IPS-20b (cell line): ENCODE measurements at regions not wholly inside any gene's neighbourhood (a gene's known extent, or its start where the extent isn't known, plus 50 kb on each side); places are given as distances from the start of the nearest gene placed in this dataset.
"Not testable (repeated sequence)": the region's sequence is repeated elsewhere in the genome, so short reads cannot be mapped to it uniquely, and the experiment has no call there.

Experiments used
- H3K27ac ChIP-seq: one replicate; pipeline ENCODE4 v1.5.1; 2013; ENCODE audit warnings: low read length
- H3K27me3 ChIP-seq: 2 replicates; pipeline ENCODE4 v1.6.1; 2013; ENCODE audit warnings: mild to moderate bottlenecking, low read length, inconsistent platforms; ENCODE audit not compliant: insufficient read depth
- H3K36me3 ChIP-seq: 2 replicates; pipeline ENCODE4 v1.6.1; 2013; ENCODE audit warnings: low read depth, mild to moderate bottlenecking, inconsistent platforms, low read length, moderate library complexity; ENCODE audit not compliant: insufficient read depth
- H3K4me1 ChIP-seq: 2 replicates; pipeline ENCODE4 v1.6.1; 2013; ENCODE audit warnings: mild to moderate bottlenecking, control low read depth, inconsistent platforms, low read length, moderate library complexity; ENCODE audit not compliant: insufficient read depth
- H3K4me3 ChIP-seq: 2 replicates; pipeline ENCODE4 v1.5.1; 2013; ENCODE audit warnings: mild to moderate bottlenecking, low read length, inconsistent platforms
- H3K9ac ChIP-seq: 2 replicates; pipeline ENCODE4 v1.6.1; 2013; ENCODE audit warnings: low read depth, mild to moderate bottlenecking, inconsistent platforms, low read length, moderate library complexity
- H3K9me3 ChIP-seq: 2 replicates; pipeline ENCODE4 v1.6.1; 2013; ENCODE audit warnings: mild to moderate bottlenecking, low read depth, low read length, inconsistent platforms; ENCODE audit not compliant: insufficient read depth

- H3K9me3 ChIP-seq: peaks cover 33% of the 10 kb centered on the region
- not testable (repeated sequence) for H3K9ac ChIP-seq, H3K36me3 ChIP-seq, H3K27ac ChIP-seq, H3K27me3 ChIP-seq, H3K4me3 ChIP-seq
- peaks cover 11% of the 10 kb centered on the region for H3K4me1 ChIP-seq
Measured at GRCh38 chr4:148898139-148898538, 455.9 kb upstream of the NR3C2 start.

GRCh38 chr4:148893095-148893494 is 450.9 kb upstream of the NR3C2 start:
- no peak overlapping the region for H3K4me3 ChIP-seq
- H3K27ac ChIP-seq: no peak overlapping the region
- no peaks in the 10 kb centered on the region for H3K4me1 ChIP-seq

GRCh38 chr4:148883891-148884290 is 441.7 kb upstream of the NR3C2 start:
- H3K4me1 ChIP-seq: peaks cover 13% of the 10 kb centered on the region; the same call in 1 of the 2 replicates
- no peak overlapping the region for H3K9ac ChIP-seq
- no peak overlapping the region for H3K27ac ChIP-seq
- H3K27me3 ChIP-seq: peaks cover 9% of the 10 kb centered on the region; the same call in 1 of the 2 replicates
- no peaks in the 10 kb centered on the region for H3K9me3 ChIP-seq
- H3K4me3 ChIP-seq: no peak overlapping the region
- H3K36me3 ChIP-seq: no peaks in the 10 kb centered on the region

More at GRCh38 chr4:148893095-148893494, 450.9 kb upstream of the NR3C2 start:
- H3K9me3 ChIP-seq: peaks cover 21% of the 10 kb centered on the region
- no peaks in the 10 kb centered on the region for H3K36me3 ChIP-seq
- no peaks in the 10 kb centered on the region for H3K27me3 ChIP-seq
- H3K9ac ChIP-seq: no peak overlapping the region

GRCh38 chr4:148883435-148883834 is 441.2 kb upstream of the NR3C2 start:
- peaks cover 9% of the 10 kb centered on the region; the same call in 1 of the 2 replicates for H3K27me3 ChIP-seq
- no peak overlapping the region for H3K4me3 ChIP-seq
- H3K36me3 ChIP-seq: no peaks in the 10 kb centered on the region
- H3K9ac ChIP-seq: no peak overlapping the region
- H3K9me3 ChIP-seq: no peaks in the 10 kb centered on the region
- no peak overlapping the region for H3K27ac ChIP-seq
- H3K4me1 ChIP-seq: peaks cover 13% of the 10 kb centered on the region; the same call in 1 of the 2 replicates

GRCh38 chr4:148881860-148882643 is 439.8 kb upstream of the NR3C2 start:
- H3K9ac ChIP-seq: peak overlapping the region; percentile 37
- H3K36me3 ChIP-seq: no peaks in the 10 kb centered on the region
- H3K27ac ChIP-seq: no peak overlapping the region
- peak overlapping the region; percentile 29; the same call in 1 of the 2 replicates for H3K4me3 ChIP-seq
- H3K4me1 ChIP-seq: peaks cover 13% of the 10 kb centered on the region; the same call in 1 of the 2 replicates
- H3K9me3 ChIP-seq: no peaks in the 10 kb centered on the region
- H3K27me3 ChIP-seq: peaks cover 9% of the 10 kb centered on the region; the same call in 1 of the 2 replicates

- no peak overlapping the region for H3K4me3 ChIP-seq
- peaks cover 7% of the 10 kb centered on the region; the same call in 1 of the 2 replicates for H3K4me1 ChIP-seq
- no peak overlapping the region for H3K9ac ChIP-seq
- no peaks in the 10 kb centered on the region for H3K9me3 ChIP-seq
- H3K36me3 ChIP-seq: no peaks in the 10 kb centered on the region
- H3K27me3 ChIP-seq: no peaks in the 10 kb centered on the region
- no peak overlapping the region for H3K27ac ChIP-seq
Measured at GRCh38 chr4:148874331-148874730, 432.1 kb upstream of the NR3C2 start.

- H3K9me3 ChIP-seq: no peaks in the 10 kb centered on the region
- H3K4me1 ChIP-seq: peaks cover 5% of the 10 kb centered on the region; the same call in 1 of the 2 replicates
- H3K9ac ChIP-seq: no peak overlapping the region
- no peaks in the 10 kb centered on the region for H3K36me3 ChIP-seq
- H3K4me3 ChIP-seq: no peak overlapping the region
- H3K27me3 ChIP-seq: no peaks in the 10 kb centered on the region
- no peak overlapping the region for H3K27ac ChIP-seq
Measured at GRCh38 chr4:148868191-148868590, 426.0 kb upstream of the NR3C2 start.

- Histone ChIP-seq H3K9me3 (no peaks in the 10 kb centered on the region), H3K9ac (no peak overlapping the region), H3K4me1 (no peaks in the 10 kb centered on the region), H3K27me3 (no peaks in the 10 kb centered on the region), H3K4me3 (no peak overlapping the region), H3K36me3 (no peaks in the 10 kb centered on the region), H3K27ac (no peak overlapping the region)
Measured at GRCh38 chr4:148866666-148867065, 424.5 kb upstream of the NR3C2 start.

- peaks cover 2% of the 10 kb centered on the region; the same call in 1 of the 2 replicates for H3K4me1 ChIP-seq
- H3K36me3 ChIP-seq: no peaks in the 10 kb centered on the region
- no peak overlapping the region for H3K9ac ChIP-seq
- H3K27ac ChIP-seq: no peak overlapping the region
- no peaks in the 10 kb centered on the region for H3K27me3 ChIP-seq
- no peak overlapping the region for H3K4me3 ChIP-seq
- no peaks in the 10 kb centered on the region; the same call in 1 of the 2 replicates for H3K9me3 ChIP-seq
Measured at GRCh38 chr4:148857973-148858534, 415.8 kb upstream of the NR3C2 start.

GRCh38 chr4:148857239-148857972 is 415.2 kb upstream of the NR3C2 start:
- Histone ChIP-seq H3K4me3 (no peak overlapping the region), H3K27me3 (no peaks in the 10 kb centered on the region), H3K9me3 (no peaks in the 10 kb centered on the region; the same call in 1 of the 2 replicates), H3K9ac (no peak overlapping the region), H3K36me3 (no peaks in the 10 kb centered on the region), H3K27ac (no peak overlapping the region), H3K4me1 (peaks cover 2% of the 10 kb centered on the region; the same call in 1 of the 2 replicates)

GRCh38 chr4:148854203-148854602 is 412.0 kb upstream of the NR3C2 start:
- H3K4me1 ChIP-seq: peaks cover 2% of the 10 kb centered on the region; the same call in 1 of the 2 replicates
- no peaks in the 10 kb centered on the region for H3K27me3 ChIP-seq
- no peaks in the 10 kb centered on the region; the same call in 1 of the 2 replicates for H3K9me3 ChIP-seq
- no peaks in the 10 kb centered on the region for H3K36me3 ChIP-seq
- H3K9ac ChIP-seq: no peak overlapping the region
- H3K4me3 ChIP-seq: no peak overlapping the region
- no peak overlapping the region for H3K27ac ChIP-seq
